Naive thymus-derived CD8-positive, alpha-beta T cell (primary cell): ENCODE measurements at regions not wholly inside any gene's neighbourhood (a gene's known extent, or its start where the extent isn't known, plus 50 kb on each side); places are given as distances from the start of the nearest gene placed in this dataset.

Experiments used
- ATAC-seq, 2 donors: fragments of 150-1000 bp; cut with Tn5 transposase in 1 of 2; sonication (Bioruptor Pico), chemical (Tn5 transposase) in 1 of 2; 1 replicate in 1 of 2; 2 replicates in 1 of 2; pipeline ENCODE4 v1.10.0; 2021; ENCODE audit warnings: mild to moderate bottlenecking in 2 of 2, moderate library complexity in 2 of 2
- POLR2A ChIA-PET: fragments of 350-600 bp; sonication (Branson Sonifier 250); formaldehyde crosslinking; loops from one replicate; lab custom pipeline; 2021; ENCODE audit warnings: antibody characterized with exemption; lab: Charles Lee
- DNase-seq, 10 donors: peaks; one replicate each; pipeline versions ENCODE4 v3.0.0 to v3.0.0-alpha.2; 2020 to 2022
- H3K27ac Mint-ChIP-seq, 10 donors: one replicate each; pipeline ENCODE4 v1.8.0; 2020 to 2022; ENCODE audit warnings: mild to moderate bottlenecking in 10 of 10, mixed read lengths in 10 of 10, moderate library complexity in 4 of 10, inconsistent platforms in 1 of 10
- H3K27me3 Mint-ChIP-seq, 5 donors: one replicate each; pipeline ENCODE4 v1.8.0; 2021 to 2022; ENCODE audit warnings: mixed read lengths in 5 of 5
- H3K36me3 Mint-ChIP-seq, 3 donors: one replicate each; pipeline ENCODE4 v1.8.0; 2020 to 2022; ENCODE audit warnings: mixed read lengths in 3 of 3, mild to moderate bottlenecking in 2 of 3, inconsistent platforms in 1 of 3
- H3K4me1 Mint-ChIP-seq, 4 donors: one replicate each; pipeline ENCODE4 v1.8.0; 2021 to 2022; ENCODE audit warnings: mixed read lengths in 4 of 4
- H3K4me3 Mint-ChIP-seq, 10 donors: one replicate each; pipeline ENCODE4 v1.8.0; 2020 to 2022; ENCODE audit warnings: mild to moderate bottlenecking in 10 of 10, mixed read lengths in 10 of 10, moderate library complexity in 6 of 10, inconsistent platforms in 1 of 10
- H3K9me3 Mint-ChIP-seq, 9 donors: one replicate each; pipeline ENCODE4 v1.8.0; 2020 to 2022; ENCODE audit warnings: mixed read lengths in 9 of 9, mild to moderate bottlenecking in 3 of 9, inconsistent platforms in 1 of 9, moderate library complexity in 1 of 9

GRCh38 chr2:193810533-193810932, 1615.8 kb upstream of the TMEFF2 start:
- Mint-ChIP-seq H3K9me3 (peaks cover 0 to 4% (median 0%) of the 10 kb centered on the region in 9 donors), H3K4me3 (no peak overlapping the region), H3K27ac (no peak overlapping the region), H3K36me3 (no peaks in the 10 kb centered on the region), H3K4me1 (no peaks in the 10 kb centered on the region), H3K27me3 (no peaks in the 10 kb centered on the region)
- DNase-seq (no peak), ATAC-seq (no peak)
- POLR2A ChIA-PET, result no interaction called here

GRCh38 chr2:193808877-193809276, 1614.1 kb upstream of the TMEFF2 start:
- POLR2A ChIA-PET, result no interaction called here
- Mint-ChIP-seq H3K4me1 (no peaks in the 10 kb centered on the region), H3K27me3 (no peaks in the 10 kb centered on the region), H3K36me3 (no peaks in the 10 kb centered on the region), H3K9me3 (peaks cover 0 to 8% (median 0%) of the 10 kb centered on the region in 9 donors), H3K27ac (no peak overlapping the region), H3K4me3 (no peak overlapping the region)
- ATAC-seq, result no peak
- DNase-seq, result no peak

GRCh38 chr2:193806088-193806774, 1611.5 kb upstream of the TMEFF2 start:
- Mint-ChIP-seq H3K4me1 (no peaks in the 10 kb centered on the region), H3K9me3 (peaks cover 0 to 8% (median 0%) of the 10 kb centered on the region in 9 donors), H3K27me3 (no peaks in the 10 kb centered on the region), H3K36me3 (no peaks in the 10 kb centered on the region), H3K27ac (no peak overlapping the region), H3K4me3 (no peak overlapping the region)
- POLR2A ChIA-PET, result no interaction called here
- DNase-seq (no peak), ATAC-seq (no peak)

GRCh38 chr2:193796847-193797246, 1602.1 kb upstream of the TMEFF2 start:
- Mint-ChIP-seq H3K36me3 (no peaks in the 10 kb centered on the region), H3K27ac (no peak overlapping the region), H3K9me3 (peaks cover 0 to 4% (median 0%) of the 10 kb centered on the region in 9 donors), H3K4me3 (no peak overlapping the region), H3K27me3 (no peaks in the 10 kb centered on the region), H3K4me1 (no peaks in the 10 kb centered on the region)
- ATAC-seq, result no peak
- POLR2A ChIA-PET, result no interaction called here
- no peak for DNase-seq

DNA sequence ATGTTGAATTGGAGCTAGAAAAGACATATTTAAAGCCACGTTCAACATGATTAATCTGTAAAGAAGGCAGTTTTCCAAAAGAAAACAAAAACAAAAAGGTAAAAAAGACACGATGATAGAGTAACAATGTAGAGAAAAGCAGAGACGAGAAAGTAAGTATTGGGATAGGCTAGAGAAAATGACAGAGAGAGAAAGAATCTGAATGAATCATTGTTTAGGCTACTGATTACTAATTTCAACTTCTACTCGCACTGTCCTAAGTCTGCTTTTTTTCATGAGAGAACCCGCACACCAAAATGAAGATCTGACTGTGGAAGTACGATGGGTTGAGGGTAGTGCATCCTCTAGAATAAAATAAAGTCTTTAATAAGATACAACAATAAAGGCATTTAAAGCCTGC, 1599.2 kb upstream of the TMEFF2 start:
- no peak for DNase-seq
- no peak overlapping the region for H3K27ac Mint-ChIP-seq
- no peak overlapping the region for H3K4me3 Mint-ChIP-seq
- POLR2A ChIA-PET, result no interaction called here
- no peaks in the 10 kb centered on the region for H3K4me1 Mint-ChIP-seq
- H3K27me3 Mint-ChIP-seq, result no peaks in the 10 kb centered on the region
- no peaks in the 10 kb centered on the region for H3K36me3 Mint-ChIP-seq
- H3K9me3 Mint-ChIP-seq, result peaks cover 0 to 4% (median 1%) of the 10 kb centered on the region in 9 donors
- no peak for ATAC-seq

- POLR2A ChIA-PET, result no interaction called here
- Mint-ChIP-seq H3K27ac (no peak overlapping the region), H3K4me1 (no peaks in the 10 kb centered on the region), H3K27me3 (no peaks in the 10 kb centered on the region), H3K4me3 (no peak overlapping the region), H3K36me3 (no peaks in the 10 kb centered on the region), H3K9me3 (peaks cover 0 to 16% (median 1%) of the 10 kb centered on the region in 9 donors)
- no peak for ATAC-seq
- no peak for DNase-seq
Observed at GRCh38 chr2:193783681-193784080, 1588.9 kb upstream of the TMEFF2 start.

DNA sequence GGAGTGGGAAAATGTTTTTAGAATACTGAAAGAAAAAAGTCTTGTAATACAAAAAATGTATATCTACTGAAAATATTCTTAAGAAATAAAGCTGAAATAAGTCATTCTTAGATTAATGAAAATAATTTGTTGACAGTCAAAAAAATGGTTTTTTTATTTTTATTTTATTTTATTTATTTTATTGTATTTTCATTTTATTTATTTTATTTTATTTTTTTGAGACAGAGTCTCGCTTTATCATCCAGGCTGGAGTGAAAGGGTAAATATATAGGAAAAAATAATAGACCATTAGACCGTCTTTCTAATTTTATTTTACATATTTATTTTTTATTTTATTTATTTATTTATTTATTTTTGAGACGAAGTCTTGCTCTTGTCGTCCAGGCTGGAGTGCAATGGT, 1583.6 kb upstream of the TMEFF2 start:
- POLR2A ChIA-PET, result no interaction called here
- ATAC-seq, result no peak
- H3K9me3 Mint-ChIP-seq, result peaks cover 0 to 4% (median 0%) of the 10 kb centered on the region in 9 donors
- no peak overlapping the region for H3K4me3 Mint-ChIP-seq
- no peaks in the 10 kb centered on the region for H3K4me1 Mint-ChIP-seq
- H3K27ac Mint-ChIP-seq, result no peak overlapping the region
- H3K36me3 Mint-ChIP-seq, result no peaks in the 10 kb centered on the region
- H3K27me3 Mint-ChIP-seq, result no peaks in the 10 kb centered on the region
- no peak for DNase-seq

GRCh38 chr2:193776988-193777387, 1582.3 kb upstream of the TMEFF2 start:
- no peak overlapping the region for H3K4me3 Mint-ChIP-seq
- no peaks in the 10 kb centered on the region for H3K27me3 Mint-ChIP-seq
- no peaks in the 10 kb centered on the region for H3K36me3 Mint-ChIP-seq
- ATAC-seq (no peak), DNase-seq (no peak)
- H3K4me1 Mint-ChIP-seq, result no peaks in the 10 kb centered on the region
- H3K27ac Mint-ChIP-seq, result no peak overlapping the region
- POLR2A ChIA-PET, result no interaction called here
- H3K9me3 Mint-ChIP-seq, result no peaks in the 10 kb centered on the region

DNA sequence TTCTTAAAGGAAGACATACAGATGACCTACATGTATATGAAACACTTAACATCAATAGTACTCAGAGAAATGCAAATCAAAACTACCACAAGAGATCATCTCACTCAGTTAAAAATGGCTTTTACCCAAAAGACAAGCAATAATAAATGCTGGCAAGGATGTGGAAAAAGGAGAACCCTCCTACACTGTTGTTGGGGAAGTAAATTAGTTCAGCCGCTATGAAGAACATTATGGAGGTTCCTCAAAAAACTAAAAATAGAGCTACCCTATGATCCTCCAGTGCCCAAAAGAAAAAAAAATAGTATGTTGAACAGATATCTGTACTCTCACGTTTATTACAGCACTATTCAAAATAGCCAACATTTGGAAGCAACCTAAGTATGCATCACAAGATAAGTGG, 1579.4 kb upstream of the TMEFF2 start:
- POLR2A ChIA-PET, result no interaction called here
- Mint-ChIP-seq H3K4me1 (no peaks in the 10 kb centered on the region), H3K9me3 (no peaks in the 10 kb centered on the region), H3K27ac (no peak overlapping the region), H3K4me3 (no peak overlapping the region), H3K27me3 (no peaks in the 10 kb centered on the region), H3K36me3 (no peaks in the 10 kb centered on the region)
- DNase-seq (no peak), ATAC-seq (no peak)

GRCh38 chr2:193751299-193751698, 1556.6 kb upstream of the TMEFF2 start:
- Mint-ChIP-seq H3K27ac (no peak overlapping the region), H3K4me1 (no peaks in the 10 kb centered on the region), H3K4me3 (no peak overlapping the region), H3K9me3 (peaks cover 0 to 4% (median 0%) of the 10 kb centered on the region in 9 donors), H3K27me3 (no peaks in the 10 kb centered on the region), H3K36me3 (no peaks in the 10 kb centered on the region)
- POLR2A ChIA-PET, result no interaction called here
- DNase-seq (no peak), ATAC-seq (no peak)

- DNase-seq, result no peak
- Mint-ChIP-seq H3K4me3 (no peak overlapping the region), H3K36me3 (no peaks in the 10 kb centered on the region), H3K4me1 (no peaks in the 10 kb centered on the region), H3K27ac (no peak overlapping the region), H3K27me3 (no peaks in the 10 kb centered on the region), H3K9me3 (peaks cover 0 to 8% (median 2%) of the 10 kb centered on the region in 9 donors)
- POLR2A ChIA-PET, result no interaction called here
- ATAC-seq, result no peak
Observed at GRCh38 chr2:193749485-193749884, 1554.8 kb upstream of the TMEFF2 start.

GRCh38 chr2:193743089-193743488, 1548.4 kb upstream of the TMEFF2 start:
- no peak for ATAC-seq
- Mint-ChIP-seq H3K36me3 (no peaks in the 10 kb centered on the region), H3K9me3 (peaks cover 0 to 12% (median 4%) of the 10 kb centered on the region in 9 donors), H3K27me3 (no peaks in the 10 kb centered on the region), H3K4me3 (no peak overlapping the region), H3K27ac (no peak overlapping the region), H3K4me1 (no peaks in the 10 kb centered on the region)
- POLR2A ChIA-PET, result no interaction called here
- no peak for DNase-seq

DNA sequence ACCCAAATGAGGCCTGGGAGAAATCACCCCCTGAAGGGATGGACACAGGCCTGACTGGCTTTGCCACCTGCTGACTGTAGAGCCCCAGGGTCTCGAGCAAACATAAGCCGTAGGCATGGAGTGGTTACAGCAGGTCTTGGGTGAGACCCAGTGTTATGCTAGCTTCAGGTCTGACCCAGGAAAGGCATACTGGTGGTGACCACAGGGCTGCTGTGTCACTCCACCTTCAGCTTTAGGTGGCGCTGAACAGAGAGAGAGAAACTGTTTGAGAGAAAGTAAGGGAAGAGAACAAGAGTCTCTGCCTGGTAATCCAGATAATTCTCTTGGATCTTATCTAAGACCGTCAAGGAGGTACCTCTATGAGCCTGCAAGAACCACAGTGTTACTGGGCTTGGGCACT, 1544.2 kb upstream of the TMEFF2 start:
- Mint-ChIP-seq H3K27me3 (no peaks in the 10 kb centered on the region), H3K4me1 (no peaks in the 10 kb centered on the region), H3K9me3 (peaks cover 0 to 7% (median 1%) of the 10 kb centered on the region in 9 donors), H3K27ac (no peak overlapping the region), H3K4me3 (no peak overlapping the region), H3K36me3 (no peaks in the 10 kb centered on the region)
- POLR2A ChIA-PET, result no interaction called here
- DNase-seq, result no peak
- no peak for ATAC-seq

DNA sequence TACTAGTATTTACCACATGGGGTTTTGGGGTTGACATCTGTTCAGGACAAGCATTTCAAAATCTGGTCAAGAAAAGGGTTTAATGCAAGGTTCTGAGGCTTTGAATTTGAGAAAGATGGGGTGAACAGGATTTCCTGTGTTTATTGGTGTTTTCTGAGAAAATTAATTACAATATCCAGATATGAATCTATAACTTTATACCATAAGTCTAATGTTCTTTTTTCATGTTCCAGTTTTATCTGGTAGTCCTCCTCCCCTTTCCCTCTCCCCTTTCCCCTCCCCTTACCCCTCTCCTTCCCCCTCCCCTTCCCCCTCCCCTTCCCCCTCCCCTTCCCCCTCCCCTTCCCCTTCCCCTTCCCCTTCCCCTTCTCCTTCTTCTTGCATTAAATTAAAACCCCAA, 1518.2 kb upstream of the TMEFF2 start:
- Mint-ChIP-seq H3K4me1 (no peaks in the 10 kb centered on the region), H3K36me3 (no peaks in the 10 kb centered on the region)
- POLR2A ChIA-PET, result no interaction called here

More for the DNA sequence above, 1518.2 kb upstream of the TMEFF2 start:
- DNase-seq, result no peak
- ATAC-seq, result no peak
- Mint-ChIP-seq H3K27me3 (no peaks in the 10 kb centered on the region), H3K27ac (no peak overlapping the region), H3K4me3 (no peak overlapping the region), H3K9me3 (peaks cover 0 to 16% (median 5%) of the 10 kb centered on the region in 9 donors)
